Stomach (tissue), 8 donors: ENCODE measurements at regions not wholly inside any gene's neighbourhood (a gene's known extent, or its start where the extent isn't known, plus 50 kb on each side); places are given as distances from the start of the nearest gene placed in this dataset.

Experiments
- DNase-seq, 2 donors: peaks; one replicate each; pipeline versions ENCODE4 v3.0.0 to v3.0.0-alpha.2; 2013 to 2019
- H3K27ac ChIP-seq, 5 donors: fragments of 200-600 bp in 4 of 5; sonication (generic) in 4 of 5; one replicate each; pipeline ENCODE4 v1.5.1; 2013 to 2019; ENCODE audit warnings: mild to moderate bottlenecking in 1 of 5, moderate library complexity in 1 of 5
- H3K27me3 ChIP-seq, 3 donors: fragments of 200-600 bp; sonication (generic); one replicate each; pipeline ENCODE4 v1.5.1; 2017 to 2019; ENCODE audit warnings: mixed run types in 1 of 3
- H3K36me3 ChIP-seq, 4 donors: fragments of 200-600 bp; sonication (generic); 1 replicate in 3 of 4; 2 replicates in 1 of 4; pipeline ENCODE4 v1.5.1; 2016 to 2019
- H3K4me1 ChIP-seq, 4 donors: fragments of 200-600 bp; sonication (generic); one replicate each; pipeline ENCODE4 v1.5.1; 2016 to 2019
- H3K4me3 ChIP-seq, 4 donors: fragments of 200-600 bp; sonication (generic) in 3 of 4; one replicate each; pipeline ENCODE4 v1.5.1; 2016 to 2019; ENCODE audit warnings: mild to moderate bottlenecking in 1 of 4
- H3K9me3 ChIP-seq, 4 donors: fragments of 200-600 bp; sonication (generic); one replicate each; pipeline ENCODE4 v1.5.1; 2016 to 2019
- EP300 ChIP-seq: sonication (generic); formaldehyde crosslinking; IDR thresholded peaks from one replicate; pipeline ENCODE4 v1.6.1; 2017; ENCODE audit warnings: antibody characterized with exemption
- POLR2A ChIP-seq, 4 donors: fragments of 450-650 bp; IDR thresholded peaks; one replicate each; pipeline ENCODE4 v1.6.1; 2016; ENCODE audit warnings: antibody characterized with exemption in 4 of 4, control low read depth in 2 of 4, mild to moderate bottlenecking in 1 of 4, moderate library complexity in 1 of 4
- POLR2AphosphoS5 ChIP-seq, 3 donors: sonication (generic); formaldehyde crosslinking; IDR thresholded peaks; one replicate each; pipeline ENCODE4 v1.6.1; 2016; ENCODE audit warnings: antibody characterized with exemption in 3 of 3
- WGBS, 5 donors: extraction: QIAGEN DNeasy Blood & Tissue Kit in 3 of 5; methylation state at CpG; one replicate each; pipeline versions ENCODE4 v1.1.5 to v1.1.7; 2013 to 2018; 5-methylcytosine and 5-hydroxymethylcytosine counted together
- intact Hi-C: fragments of 100-400 bp; cut with DNase I; formaldehyde crosslinking; loops from one replicate; pipeline ENCODE4 v1.15.1; 2023; ENCODE audit warnings: low total_unique reads
- TF ChIP-seq, protein P1 (sequence below), 7 experiments: fragments of 450-650 bp in 4 of 7; fragments of 200-600 bp in 3 of 7; sonication (generic) in 3 of 7; IDR thresholded peaks; one replicate each; pipeline ENCODE4 v1.5.1; 2016 to 2019; ENCODE audit warnings: antibody characterized with exemption in 7 of 7, control low read depth in 2 of 7, mild to moderate bottlenecking in 1 of 7
- donor health status: healthy with polysubstance abuse.
- donor health status: Bipolar disorder and iron deficiency.
- donor health status: healthy.

DNA sequence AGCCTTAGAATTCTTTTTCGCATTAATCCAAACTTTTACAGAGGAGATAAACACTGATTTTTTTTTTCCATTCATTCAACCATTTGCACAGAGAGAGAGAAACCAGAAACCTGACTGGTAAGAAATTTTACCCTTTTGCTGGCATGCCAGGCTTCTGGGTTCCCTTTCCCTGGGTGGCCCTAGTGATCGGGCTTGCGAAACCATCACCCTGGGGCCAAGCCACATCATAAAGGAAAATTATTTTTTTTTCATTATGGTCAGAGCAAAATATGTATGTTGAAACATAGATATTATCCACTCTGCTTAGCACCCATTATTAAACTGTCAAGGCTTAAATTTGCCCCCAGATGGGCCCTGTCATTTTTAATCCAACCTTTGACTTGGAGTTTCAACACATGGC lies 55.4 kb upstream of the INHBA start:
- DNase-seq, result no peak
- no peak overlapping the region for H3K27ac ChIP-seq
- no peaks in the 10 kb centered on the region for H3K4me1 ChIP-seq
- H3K36me3 ChIP-seq, result no peaks in the 10 kb centered on the region
- H3K4me3 ChIP-seq, result no peak overlapping the region
- TF ChIP-seq EP300, result no peak
- no peak for TF ChIP-seq POLR2AphosphoS5 (IDR thresholded peaks at IDR 0.05)
- TF ChIP-seq POLR2A (IDR thresholded peaks at IDR 0.05), result no peak
- TF ChIP-seq, protein P1, sequence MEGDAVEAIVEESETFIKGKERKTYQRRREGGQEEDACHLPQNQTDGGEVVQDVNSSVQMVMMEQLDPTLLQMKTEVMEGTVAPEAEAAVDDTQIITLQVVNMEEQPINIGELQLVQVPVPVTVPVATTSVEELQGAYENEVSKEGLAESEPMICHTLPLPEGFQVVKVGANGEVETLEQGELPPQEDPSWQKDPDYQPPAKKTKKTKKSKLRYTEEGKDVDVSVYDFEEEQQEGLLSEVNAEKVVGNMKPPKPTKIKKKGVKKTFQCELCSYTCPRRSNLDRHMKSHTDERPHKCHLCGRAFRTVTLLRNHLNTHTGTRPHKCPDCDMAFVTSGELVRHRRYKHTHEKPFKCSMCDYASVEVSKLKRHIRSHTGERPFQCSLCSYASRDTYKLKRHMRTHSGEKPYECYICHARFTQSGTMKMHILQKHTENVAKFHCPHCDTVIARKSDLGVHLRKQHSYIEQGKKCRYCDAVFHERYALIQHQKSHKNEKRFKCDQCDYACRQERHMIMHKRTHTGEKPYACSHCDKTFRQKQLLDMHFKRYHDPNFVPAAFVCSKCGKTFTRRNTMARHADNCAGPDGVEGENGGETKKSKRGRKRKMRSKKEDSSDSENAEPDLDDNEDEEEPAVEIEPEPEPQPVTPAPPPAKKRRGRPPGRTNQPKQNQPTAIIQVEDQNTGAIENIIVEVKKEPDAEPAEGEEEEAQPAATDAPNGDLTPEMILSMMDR (IDR thresholded peaks at IDR 0.05), result no peak
- no peaks in the 10 kb centered on the region for H3K27me3 ChIP-seq
- WGBS, 5 donors, result 62 to 78% (median 70%) methylated on average over 3 of the region's 3 CpGs
- intact Hi-C loops, result no loop called here
- H3K9me3 ChIP-seq, result peaks cover 5 to 23% (median 19%) of the 10 kb centered on the region in 4 donors

DNA sequence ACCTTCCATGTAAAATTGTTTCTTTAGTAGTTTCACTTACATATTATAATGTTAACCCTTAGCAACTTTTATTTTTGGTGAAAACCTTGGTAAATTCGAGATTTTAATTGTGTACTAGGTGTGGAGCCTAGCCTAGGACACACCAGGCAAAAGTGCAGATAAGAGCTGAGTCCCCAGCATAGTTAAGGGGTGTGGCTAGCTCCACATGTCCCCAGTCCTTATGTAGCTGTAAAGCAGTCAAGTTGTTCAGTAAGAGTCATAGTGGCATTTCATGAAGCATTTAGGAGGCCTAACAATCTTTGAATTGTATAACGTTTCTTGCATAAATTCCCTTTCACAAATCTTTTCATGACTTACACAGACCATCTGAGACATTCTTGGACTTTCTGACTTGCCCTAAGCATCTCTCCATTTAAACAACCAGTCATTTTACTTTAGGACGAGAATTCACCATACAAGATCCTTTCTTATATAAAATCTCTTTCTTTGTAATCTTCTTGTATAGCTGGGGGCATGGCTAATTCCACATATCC lies 53.8 kb upstream of the INHBA start:
- no peaks in the 10 kb centered on the region for H3K4me1 ChIP-seq
- intact Hi-C loops, result no loop called here
- H3K9me3 ChIP-seq, result peaks cover 5 to 23% (median 19%) of the 10 kb centered on the region in 4 donors
- no peak for DNase-seq
- no peaks in the 10 kb centered on the region for H3K36me3 ChIP-seq
- H3K27ac ChIP-seq, result no peak overlapping the region
- TF ChIP-seq EP300 (no peak), POLR2A (IDR thresholded peaks at IDR 0.05) (no peak), POLR2AphosphoS5 (IDR thresholded peaks at IDR 0.05) (no peak)
- TF ChIP-seq, protein P1 (IDR thresholded peaks at IDR 0.05), result no peak
- H3K27me3 ChIP-seq, result no peaks in the 10 kb centered on the region
- no peak overlapping the region for H3K4me3 ChIP-seq
- WGBS, 5 donors, result 58 to 66% (median 61%) methylated on average over 3 of the region's 3 CpGs

DNA sequence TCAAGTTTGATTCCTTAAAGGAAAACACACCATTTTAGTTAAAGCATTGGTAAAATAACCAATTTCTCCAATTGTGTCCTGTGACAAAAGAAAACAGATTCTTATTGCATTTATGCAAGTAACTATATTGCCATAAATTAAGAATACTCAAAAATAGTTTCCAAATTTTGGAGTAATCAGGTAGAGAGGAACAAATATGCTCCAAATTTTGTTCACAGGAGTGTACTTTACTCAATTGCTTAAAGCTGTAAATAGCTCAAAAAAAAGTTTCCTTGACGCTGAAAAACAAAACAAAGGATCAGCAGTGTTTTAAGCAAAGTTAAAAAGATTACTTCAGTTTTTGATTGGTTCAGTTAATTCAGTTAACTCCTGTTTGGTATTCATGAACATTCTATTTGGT lies 52.2 kb upstream of the INHBA start:
- no peak overlapping the region for H3K27ac ChIP-seq
- TF ChIP-seq POLR2AphosphoS5 (IDR thresholded peaks at IDR 0.05) (no peak), POLR2A (IDR thresholded peaks at IDR 0.05) (no peak), EP300 (no peak)
- TF ChIP-seq, protein P1 (IDR thresholded peaks at IDR 0.05), result no peak
- H3K36me3 ChIP-seq, result no peaks in the 10 kb centered on the region
- no peaks in the 10 kb centered on the region for H3K4me1 ChIP-seq
- intact Hi-C loops, result no loop called here
- DNase-seq, result no peak
- H3K27me3 ChIP-seq, result no peaks in the 10 kb centered on the region
- 69 to 81% (median 76%) methylated on average over 1 of the region's 1 CpG for WGBS, 5 donors
- no peak overlapping the region for H3K4me3 ChIP-seq
- peaks cover 5 to 23% (median 19%) of the 10 kb centered on the region in 4 donors for H3K9me3 ChIP-seq

DNA sequence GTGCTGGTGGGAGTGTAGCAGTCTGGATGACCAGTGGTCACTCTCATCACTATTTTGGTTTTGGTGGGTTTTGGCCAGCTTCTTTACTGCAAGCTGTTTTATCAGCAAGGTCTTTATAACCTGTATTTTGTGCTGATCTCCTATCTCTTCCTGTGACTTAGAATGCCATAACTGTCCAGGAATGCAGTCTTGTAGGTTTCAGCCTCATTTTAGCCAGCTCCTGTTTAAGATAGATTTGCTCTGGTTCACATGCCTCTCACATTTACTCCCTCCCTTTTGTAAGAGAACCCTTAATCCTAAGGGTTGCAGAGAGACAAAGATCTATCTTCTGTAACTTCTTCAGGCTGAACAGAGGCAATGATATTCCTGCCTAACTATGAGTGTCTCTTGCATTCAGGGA lies 51.2 kb upstream of the INHBA start:
- TF ChIP-seq, protein P1 (IDR thresholded peaks at IDR 0.05), result no peak
- TF ChIP-seq POLR2AphosphoS5 (IDR thresholded peaks at IDR 0.05), result no peak
- TF ChIP-seq EP300, result no peak
- TF ChIP-seq POLR2A (IDR thresholded peaks at IDR 0.05), result no peak
- H3K27me3 ChIP-seq, result no peaks in the 10 kb centered on the region
- H3K27ac ChIP-seq, result no peak overlapping the region
- no peaks in the 10 kb centered on the region for H3K36me3 ChIP-seq
- H3K4me1 ChIP-seq, result no peaks in the 10 kb centered on the region
- intact Hi-C loops, result no loop called here
- H3K4me3 ChIP-seq, result no peak overlapping the region
- DNase-seq, result no peak
- H3K9me3 ChIP-seq, result peaks cover 5 to 23% (median 19%) of the 10 kb centered on the region in 4 donors
